ENCODE measurements at regions not wholly inside any gene's neighbourhood (a gene's known extent, or its start where the extent isn't known, plus 50 kb on each side); places are given as distances from the start of the nearest gene placed in this dataset.

DNA sequence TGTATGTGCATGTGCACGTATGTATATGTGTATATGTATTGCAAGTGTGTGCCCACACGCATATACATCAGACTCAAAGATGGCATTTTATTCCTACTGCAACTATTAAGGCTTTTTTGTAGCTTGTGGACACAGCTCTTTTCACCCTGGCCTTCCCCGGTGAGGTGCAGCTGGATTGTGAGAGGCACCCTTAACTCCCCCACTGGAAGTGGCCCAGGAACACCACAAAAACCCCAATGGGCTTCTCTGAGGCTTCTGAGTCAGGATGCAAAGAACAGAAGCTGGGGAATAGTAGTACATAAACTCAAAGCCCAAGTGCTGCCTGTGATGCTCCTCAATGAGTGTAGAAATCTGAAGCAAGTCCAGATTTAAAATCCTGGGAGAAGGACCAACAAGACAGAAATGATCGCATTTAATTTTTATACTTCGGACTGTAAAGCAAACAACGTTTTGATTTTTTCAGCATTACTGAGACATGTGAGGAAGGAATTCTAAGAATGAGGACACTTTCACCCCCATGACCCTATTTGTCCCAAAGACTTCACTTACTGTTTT lies 369.2 kb upstream of the MGMT start:
- no peak for DNase-seq (ENCODE audit: low spot score)
- in situ Hi-C loops (cut with MboI; ENCODE audit: low sequenced_read_pairs, unreplicated experiment): no loop called here
- TF ChIP-seq, protein P1, sequence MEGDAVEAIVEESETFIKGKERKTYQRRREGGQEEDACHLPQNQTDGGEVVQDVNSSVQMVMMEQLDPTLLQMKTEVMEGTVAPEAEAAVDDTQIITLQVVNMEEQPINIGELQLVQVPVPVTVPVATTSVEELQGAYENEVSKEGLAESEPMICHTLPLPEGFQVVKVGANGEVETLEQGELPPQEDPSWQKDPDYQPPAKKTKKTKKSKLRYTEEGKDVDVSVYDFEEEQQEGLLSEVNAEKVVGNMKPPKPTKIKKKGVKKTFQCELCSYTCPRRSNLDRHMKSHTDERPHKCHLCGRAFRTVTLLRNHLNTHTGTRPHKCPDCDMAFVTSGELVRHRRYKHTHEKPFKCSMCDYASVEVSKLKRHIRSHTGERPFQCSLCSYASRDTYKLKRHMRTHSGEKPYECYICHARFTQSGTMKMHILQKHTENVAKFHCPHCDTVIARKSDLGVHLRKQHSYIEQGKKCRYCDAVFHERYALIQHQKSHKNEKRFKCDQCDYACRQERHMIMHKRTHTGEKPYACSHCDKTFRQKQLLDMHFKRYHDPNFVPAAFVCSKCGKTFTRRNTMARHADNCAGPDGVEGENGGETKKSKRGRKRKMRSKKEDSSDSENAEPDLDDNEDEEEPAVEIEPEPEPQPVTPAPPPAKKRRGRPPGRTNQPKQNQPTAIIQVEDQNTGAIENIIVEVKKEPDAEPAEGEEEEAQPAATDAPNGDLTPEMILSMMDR (IDR thresholded peaks at IDR 0.05; ENCODE audit: borderline replicate concordance, control extremely low read depth, extremely low read depth, insufficient read depth, missing control alignments): no peak

DNA sequence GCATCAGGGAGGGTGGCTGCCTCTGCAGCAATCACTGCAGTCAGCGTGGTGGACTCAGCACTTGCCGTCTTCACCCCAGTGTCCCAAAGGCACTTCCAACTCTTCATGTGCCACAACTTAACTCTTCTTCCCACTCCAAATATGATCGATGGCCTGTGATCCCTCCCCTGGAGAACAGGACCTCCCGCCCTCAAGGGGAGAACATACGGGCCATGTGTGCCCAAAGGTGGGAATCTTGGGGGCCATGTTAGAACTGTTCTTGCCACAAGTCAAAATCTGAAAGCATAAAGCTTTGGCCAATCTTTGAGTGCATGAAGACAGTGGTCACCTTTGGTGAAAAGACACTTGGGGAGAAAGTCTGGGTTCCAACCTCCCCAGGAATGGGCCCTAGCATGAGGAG lies 368.5 kb upstream of the MGMT start:
- in situ Hi-C loops (cut with MboI; ENCODE audit: low sequenced_read_pairs, unreplicated experiment): no loop called here
- DNase-seq (ENCODE audit: low spot score): no peak
- TF ChIP-seq, protein P1 (IDR thresholded peaks at IDR 0.05; ENCODE audit: borderline replicate concordance, control extremely low read depth, extremely low read depth, insufficient read depth, missing control alignments): no peak

DNA sequence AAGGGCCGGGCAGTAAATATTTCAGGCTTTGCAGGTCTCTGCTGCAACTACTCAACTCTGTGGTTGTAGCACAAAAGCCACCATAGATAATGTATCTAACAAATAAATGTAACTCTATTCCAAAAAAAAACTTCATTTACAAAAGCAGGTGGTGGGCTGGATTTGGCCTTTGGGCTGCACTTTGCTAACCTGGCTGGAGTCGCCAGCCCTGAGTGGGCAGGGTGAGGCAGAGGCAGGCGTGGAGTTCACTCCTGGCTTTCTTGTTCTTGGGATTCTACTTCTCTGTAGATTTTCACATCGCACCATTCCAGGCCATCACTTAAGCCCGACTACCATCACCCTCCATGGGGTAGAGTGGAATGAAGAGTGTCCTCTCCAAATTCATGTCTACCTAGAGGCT lies 367.6 kb upstream of the MGMT start:
- in situ Hi-C loops (cut with MboI; ENCODE audit: low sequenced_read_pairs, unreplicated experiment): no loop called here
- DNase-seq (ENCODE audit: low spot score): no peak
- TF ChIP-seq, protein P1 (IDR thresholded peaks at IDR 0.05; ENCODE audit: borderline replicate concordance, control extremely low read depth, extremely low read depth, insufficient read depth, missing control alignments): no peak

DNA sequence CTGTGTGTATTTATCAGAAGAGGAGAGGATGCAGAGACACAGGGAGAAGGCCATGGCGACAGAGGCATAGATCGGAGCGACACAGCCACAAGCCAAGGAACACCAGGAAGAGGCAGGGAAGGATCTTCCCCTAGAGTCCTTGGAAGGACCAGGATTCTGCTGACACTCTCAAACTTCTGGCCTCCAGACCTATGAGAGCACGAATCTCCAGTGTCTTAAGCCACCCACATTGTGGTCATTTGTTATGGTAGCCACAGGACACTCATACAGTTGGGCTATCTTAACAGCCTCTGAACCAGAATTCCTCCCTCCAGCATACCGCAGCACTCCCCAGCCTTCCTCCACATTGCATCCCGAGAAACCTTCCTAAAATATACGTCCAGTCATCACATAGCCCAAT lies 367.0 kb upstream of the MGMT start:
- DNase-seq (ENCODE audit: low spot score): no peak
- in situ Hi-C loops (cut with MboI; ENCODE audit: low sequenced_read_pairs, unreplicated experiment): no loop called here
- TF ChIP-seq, protein P1 (IDR thresholded peaks at IDR 0.05; ENCODE audit: borderline replicate concordance, control extremely low read depth, extremely low read depth, insufficient read depth, missing control alignments): no peak

DNA sequence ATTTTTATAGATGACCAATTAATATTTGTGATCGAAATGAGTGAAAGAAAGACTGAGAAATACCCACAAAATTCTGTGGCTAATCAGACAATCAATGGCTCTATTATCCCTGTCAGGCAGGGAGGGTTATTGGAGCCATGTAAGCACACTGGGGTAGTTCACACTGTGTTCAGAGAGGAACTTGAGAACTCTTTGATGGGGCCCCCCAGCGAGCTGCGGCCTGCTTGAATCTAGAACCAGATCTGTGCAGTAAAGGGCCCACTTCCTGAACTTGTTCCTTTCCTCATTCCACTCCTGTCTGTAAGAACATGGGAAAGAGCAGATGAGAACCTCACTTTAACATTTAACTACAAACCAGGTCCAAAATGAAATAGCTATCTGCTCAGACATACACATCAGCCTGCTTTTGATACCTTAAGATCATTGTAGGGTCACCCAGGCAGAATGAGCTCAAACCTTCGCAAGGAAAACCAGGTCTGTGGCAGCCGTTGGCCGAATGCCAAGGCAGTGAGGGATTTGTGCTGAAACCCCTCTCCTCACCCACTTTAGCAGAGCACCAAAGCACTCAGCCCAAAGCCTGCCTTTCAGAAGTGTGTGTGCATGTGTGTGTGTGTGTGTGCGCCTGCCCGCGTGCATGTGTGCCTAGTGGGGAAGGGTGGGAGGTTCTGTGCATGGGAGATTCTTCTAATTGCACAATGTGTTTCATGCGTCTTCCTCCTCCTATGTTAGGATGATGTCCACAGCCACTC lies 365.6 kb upstream of the MGMT start:
- no peak for DNase-seq (ENCODE audit: low spot score)
- TF ChIP-seq, protein P1 (IDR thresholded peaks at IDR 0.05; ENCODE audit: borderline replicate concordance, control extremely low read depth, extremely low read depth, insufficient read depth, missing control alignments): no peak
- in situ Hi-C loops (cut with MboI; ENCODE audit: low sequenced_read_pairs, unreplicated experiment): no loop called here

DNA sequence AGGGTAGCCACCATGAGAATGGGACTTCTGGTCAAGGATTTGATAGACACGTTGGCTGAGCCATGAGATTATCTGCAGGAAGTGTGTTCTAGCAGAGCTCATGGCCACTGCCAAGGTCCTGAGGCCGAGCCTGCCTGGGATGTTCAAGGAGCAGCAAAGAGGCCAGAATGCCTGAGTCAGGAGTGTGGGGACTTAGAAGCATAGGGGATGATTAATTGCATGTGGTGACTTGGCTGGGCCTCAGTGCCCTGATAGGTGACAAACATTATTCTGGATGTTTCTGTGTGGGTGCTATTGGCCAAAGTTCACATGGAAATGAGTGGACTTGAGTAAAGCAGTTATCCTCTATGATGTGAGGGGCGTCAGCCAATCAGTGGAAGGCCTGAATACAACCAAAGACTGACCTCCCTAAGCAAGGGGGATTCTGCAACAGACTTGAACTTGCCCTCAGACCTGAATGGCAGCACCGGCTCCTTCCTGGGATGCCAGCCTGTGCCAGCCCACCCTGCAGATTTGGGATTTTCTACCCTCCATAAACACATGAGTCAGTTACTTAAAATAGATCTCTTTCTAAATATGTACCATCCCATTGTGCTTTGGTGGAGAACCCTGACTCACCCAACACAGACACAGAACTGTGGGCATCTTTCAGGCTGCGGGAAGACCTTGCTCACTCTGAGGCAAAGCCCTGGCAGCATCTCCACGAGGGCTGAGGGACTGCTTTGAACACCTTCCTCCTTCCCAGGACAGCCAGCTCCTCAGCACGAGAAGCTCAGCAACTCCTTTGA lies 363.9 kb upstream of the MGMT start:
- in situ Hi-C loops (cut with MboI; ENCODE audit: low sequenced_read_pairs, unreplicated experiment): no loop called here
- no peak for DNase-seq (ENCODE audit: low spot score)
- TF ChIP-seq, protein P1 (IDR thresholded peaks at IDR 0.05; ENCODE audit: borderline replicate concordance, control extremely low read depth, extremely low read depth, insufficient read depth, missing control alignments): no peak
